Stomach (tissue), 8 donors: ENCODE measurements at regions not wholly inside any gene's neighbourhood (a gene's known extent, or its start where the extent isn't known, plus 50 kb on each side); places are given as distances from the start of the nearest gene placed in this dataset.
A peak's percentile ranks its signal among the peaks of the same experiment; 100 is the strongest.

Experiments used
- DNase-seq, 2 donors: peaks; one replicate each; pipeline versions ENCODE4 v3.0.0 to v3.0.0-alpha.2; 2013 to 2019
- H3K27ac ChIP-seq, 5 donors: fragments of 200-600 bp in 4 of 5; sonication (generic) in 4 of 5; one replicate each; pipeline ENCODE4 v1.5.1; 2013 to 2019; ENCODE audit warnings: mild to moderate bottlenecking in 1 of 5, moderate library complexity in 1 of 5
- H3K27me3 ChIP-seq, 3 donors: fragments of 200-600 bp; sonication (generic); one replicate each; pipeline ENCODE4 v1.5.1; 2017 to 2019; ENCODE audit warnings: mixed run types in 1 of 3
- H3K36me3 ChIP-seq, 4 donors: fragments of 200-600 bp; sonication (generic); 1 replicate in 3 of 4; 2 replicates in 1 of 4; pipeline ENCODE4 v1.5.1; 2016 to 2019
- H3K4me1 ChIP-seq, 4 donors: fragments of 200-600 bp; sonication (generic); one replicate each; pipeline ENCODE4 v1.5.1; 2016 to 2019
- H3K4me3 ChIP-seq, 4 donors: fragments of 200-600 bp; sonication (generic) in 3 of 4; one replicate each; pipeline ENCODE4 v1.5.1; 2016 to 2019; ENCODE audit warnings: mild to moderate bottlenecking in 1 of 4
- H3K9me3 ChIP-seq, 4 donors: fragments of 200-600 bp; sonication (generic); one replicate each; pipeline ENCODE4 v1.5.1; 2016 to 2019
- CTCF ChIP-seq, 7 experiments: fragments of 450-650 bp in 4 of 7; fragments of 200-600 bp in 3 of 7; sonication (generic) in 3 of 7; IDR thresholded peaks; one replicate each; pipeline ENCODE4 v1.5.1; 2016 to 2019; ENCODE audit warnings: antibody characterized with exemption in 7 of 7, control low read depth in 2 of 7, mild to moderate bottlenecking in 1 of 7
- EP300 ChIP-seq: sonication (generic); formaldehyde crosslinking; IDR thresholded peaks from one replicate; pipeline ENCODE4 v1.6.1; 2017; ENCODE audit warnings: antibody characterized with exemption
- POLR2A ChIP-seq, 4 donors: fragments of 450-650 bp; IDR thresholded peaks; one replicate each; pipeline ENCODE4 v1.6.1; 2016; ENCODE audit warnings: antibody characterized with exemption in 4 of 4, control low read depth in 2 of 4, mild to moderate bottlenecking in 1 of 4, moderate library complexity in 1 of 4
- POLR2AphosphoS5 ChIP-seq, 3 donors: sonication (generic); formaldehyde crosslinking; IDR thresholded peaks; one replicate each; pipeline ENCODE4 v1.6.1; 2016; ENCODE audit warnings: antibody characterized with exemption in 3 of 3
- WGBS, 5 donors: extraction: QIAGEN DNeasy Blood & Tissue Kit in 3 of 5; methylation state at CpG; one replicate each; pipeline versions ENCODE4 v1.1.5 to v1.1.7; 2013 to 2018; 5-methylcytosine and 5-hydroxymethylcytosine counted together
- intact Hi-C: fragments of 100-400 bp; cut with DNase I; formaldehyde crosslinking; loops from one replicate; pipeline ENCODE4 v1.15.1; 2023; ENCODE audit warnings: low total_unique reads
- donor health status: healthy with polysubstance abuse.
- donor health status: Bipolar disorder and iron deficiency.
- donor health status: healthy.

- WGBS, 5 donors = 81 to 90% (median 87%) methylated on average over 4 of the region's 4 CpGs
- TF ChIP-seq POLR2AphosphoS5 (IDR thresholded peaks at IDR 0.05) (no peak), CTCF (IDR thresholded peaks at IDR 0.05) (no peak), EP300 (no peak), POLR2A (IDR thresholded peaks at IDR 0.05) (no peak)
- Histone ChIP-seq H3K27ac (no peak overlapping the region), H3K27me3 (no peaks in the 10 kb centered on the region), H3K9me3 (peaks cover 5 to 11% (median 8%) of the 10 kb centered on the region in 4 donors), H3K4me1 (peaks cover 3 to 9% (median 6%) of the 10 kb centered on the region in 4 donors), H3K36me3 (no peaks in the 10 kb centered on the region), H3K4me3 (no peak overlapping the region)
- DNase-seq = no peak
- intact Hi-C loops = no loop called here
These were observed 82.9 kb upstream of the SCAF11 start for GRCh38 chr12:46073321-46073720.

- Histone ChIP-seq H3K27ac (no peak overlapping the region), H3K4me1 (peaks cover 3 to 9% (median 6%) of the 10 kb centered on the region in 4 donors), H3K9me3 (no peaks in the 10 kb centered on the region), H3K36me3 (no peaks in the 10 kb centered on the region), H3K27me3 (no peaks in the 10 kb centered on the region), H3K4me3 (no peak overlapping the region)
- intact Hi-C loops = no loop called here
- whole genome bisulfite sequencing, 5 donors = 30 to 39% (median 31%) methylated on average over 7 to 8 of the region's 8 CpGs
- DNase-seq = peak; percentile 74 to 84
- TF ChIP-seq CTCF (IDR thresholded peaks at IDR 0.05) = peak in 5 of 7 experiments; percentile 74 to 88 (median 83)
- TF ChIP-seq POLR2A (IDR thresholded peaks at IDR 0.05) = no peak
- no peak for TF ChIP-seq EP300
- peak in 1 of 3 donors; percentile 49 for TF ChIP-seq POLR2AphosphoS5 (IDR thresholded peaks at IDR 0.05)
These were observed 81.6 kb upstream of the SCAF11 start for GRCh38 chr12:46071769-46072624.

GRCh38 chr12:46071335-46071734 lies 81.0 kb upstream of the SCAF11 start:
- Histone ChIP-seq H3K36me3 (no peaks in the 10 kb centered on the region), H3K27me3 (no peaks in the 10 kb centered on the region), H3K4me1 (peaks cover 3 to 9% (median 6%) of the 10 kb centered on the region in 4 donors), H3K4me3 (no peak overlapping the region), H3K27ac (no peak overlapping the region), H3K9me3 (no peaks in the 10 kb centered on the region)
- TF ChIP-seq POLR2AphosphoS5 (IDR thresholded peaks at IDR 0.05) = no peak
- no peak for TF ChIP-seq POLR2A (IDR thresholded peaks at IDR 0.05)
- TF ChIP-seq EP300 = no peak
- TF ChIP-seq CTCF (IDR thresholded peaks at IDR 0.05) = no peak
- no peak for DNase-seq
- WGBS, 5 donors = 82 to 90% (median 85%) methylated on average over 5 of the region's 5 CpGs
- intact Hi-C loops = no loop called here

- intact Hi-C loops = no loop called here
- Histone ChIP-seq H3K4me1 (peaks cover 2 to 6% (median 4%) of the 10 kb centered on the region in 4 donors), H3K27ac (no peak overlapping the region)
These were observed 76.7 kb upstream of the SCAF11 start for GRCh38 chr12:46067094-46067493.

More at GRCh38 chr12:46067094-46067493, 76.7 kb upstream of the SCAF11 start:
- Histone ChIP-seq H3K27me3 (no peaks in the 10 kb centered on the region), H3K4me3 (no peak overlapping the region), H3K36me3 (no peaks in the 10 kb centered on the region), H3K9me3 (no peaks in the 10 kb centered on the region)
- WGBS, 5 donors = 82 to 90% (median 87%) methylated on average over 9 of the region's 9 CpGs
- no peak for TF ChIP-seq CTCF (IDR thresholded peaks at IDR 0.05)
- TF ChIP-seq POLR2A (IDR thresholded peaks at IDR 0.05) = no peak
- TF ChIP-seq POLR2AphosphoS5 (IDR thresholded peaks at IDR 0.05) = no peak
- TF ChIP-seq EP300 = no peak
- DNase-seq = no peak
